ENCODE measurements at regions not wholly inside any gene's neighbourhood (a gene's known extent, or its start where the extent isn't known, plus 50 kb on each side); places are given as distances from the start of the nearest gene placed in this dataset.
"Not testable (repeated sequence)": the region's sequence is repeated elsewhere in the genome, so short reads cannot be mapped to it uniquely, and the experiment has no call there.

DNA sequence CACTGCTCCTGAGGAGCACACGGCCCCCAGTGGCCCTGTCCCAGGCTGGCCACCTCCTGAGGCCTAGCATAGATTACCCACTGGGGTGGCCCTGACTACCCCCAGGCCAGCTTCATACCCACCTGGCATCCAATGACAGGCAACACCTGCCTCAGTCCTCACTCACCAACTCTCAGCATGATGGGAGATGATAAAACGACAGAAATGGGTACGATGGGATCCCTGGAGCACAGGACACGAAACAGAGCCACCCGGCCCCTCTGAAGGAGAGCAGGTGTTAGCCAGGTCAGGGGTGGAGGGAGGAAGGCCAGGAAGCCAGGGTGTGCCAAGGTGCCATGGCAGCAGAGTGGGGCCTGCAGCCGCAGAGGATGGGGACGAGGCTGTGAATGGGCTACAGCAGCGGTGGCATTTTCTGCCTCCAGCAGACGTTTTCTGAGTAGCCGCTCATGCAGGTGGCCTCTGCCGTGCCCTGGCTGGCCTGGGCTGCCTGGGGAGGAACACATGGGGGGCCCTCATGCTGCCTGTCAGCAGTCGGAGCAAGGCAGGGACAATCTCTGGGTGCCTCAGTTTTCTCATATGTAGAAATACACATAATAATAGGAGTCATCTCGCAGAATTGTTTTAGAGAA, 50.2 kb upstream of the FGF3 start:
- DNase-seq, result no peak
- Histone ChIP-seq H3K27me3 (ENCODE audit: control insufficient read depth, insufficient read depth, low read length) (peaks cover 22% of the 10 kb centered on the region), H3K27ac (ENCODE audit: low read length) (no peak overlapping the region), H3K4me3 (ENCODE audit: low read length) (no peak overlapping the region), H3K4me1 (ENCODE audit: control insufficient read depth, insufficient read depth, low read length) (no peaks in the 10 kb centered on the region), H3K9me3 (ENCODE audit: control insufficient read depth, low read depth, low read length) (no peaks in the 10 kb centered on the region), H3K36me3 (ENCODE audit: control insufficient read depth, insufficient read depth, low read length) (no peaks in the 10 kb centered on the region)
- no CpG with 5 or more reads among the region's 13 CpGs for WGBS (ENCODE audit: insufficient coverage, low lambda C conversion rate)

DNA sequence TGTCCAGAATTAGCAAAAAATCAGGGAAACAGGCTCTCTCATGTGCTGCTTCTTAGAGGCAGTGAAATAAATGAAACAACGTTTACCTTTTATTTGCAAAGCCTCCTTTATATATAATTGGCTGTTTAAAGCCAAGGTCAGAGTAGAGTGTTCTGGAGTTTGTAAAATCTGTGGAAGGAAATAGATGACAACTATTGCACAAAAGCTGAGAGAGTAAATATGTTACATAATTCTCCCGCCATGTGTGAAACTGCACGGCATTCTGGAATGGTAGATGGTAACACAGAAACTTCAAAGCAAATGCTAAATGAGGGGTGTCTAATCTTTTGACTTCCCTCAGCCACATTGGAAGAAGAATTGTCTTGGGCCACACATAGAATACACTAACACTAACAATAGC, 51.5 kb upstream of the FGF3 start:
- peaks cover 31% of the 10 kb centered on the region for H3K27me3 ChIP-seq (ENCODE audit: control insufficient read depth, insufficient read depth, low read length)
- no peak overlapping the region for H3K27ac ChIP-seq (ENCODE audit: low read length)
- H3K4me1 ChIP-seq (ENCODE audit: control insufficient read depth, insufficient read depth, low read length), result no peaks in the 10 kb centered on the region
- no peaks in the 10 kb centered on the region for H3K36me3 ChIP-seq (ENCODE audit: control insufficient read depth, insufficient read depth, low read length)
- no peak for DNase-seq
- no peaks in the 10 kb centered on the region for H3K9me3 ChIP-seq (ENCODE audit: control insufficient read depth, low read depth, low read length)
- no peak overlapping the region for H3K4me3 ChIP-seq (ENCODE audit: low read length)
- no CpG with 5 or more reads among the region's 3 CpGs for WGBS (ENCODE audit: insufficient coverage, low lambda C conversion rate)

DNA sequence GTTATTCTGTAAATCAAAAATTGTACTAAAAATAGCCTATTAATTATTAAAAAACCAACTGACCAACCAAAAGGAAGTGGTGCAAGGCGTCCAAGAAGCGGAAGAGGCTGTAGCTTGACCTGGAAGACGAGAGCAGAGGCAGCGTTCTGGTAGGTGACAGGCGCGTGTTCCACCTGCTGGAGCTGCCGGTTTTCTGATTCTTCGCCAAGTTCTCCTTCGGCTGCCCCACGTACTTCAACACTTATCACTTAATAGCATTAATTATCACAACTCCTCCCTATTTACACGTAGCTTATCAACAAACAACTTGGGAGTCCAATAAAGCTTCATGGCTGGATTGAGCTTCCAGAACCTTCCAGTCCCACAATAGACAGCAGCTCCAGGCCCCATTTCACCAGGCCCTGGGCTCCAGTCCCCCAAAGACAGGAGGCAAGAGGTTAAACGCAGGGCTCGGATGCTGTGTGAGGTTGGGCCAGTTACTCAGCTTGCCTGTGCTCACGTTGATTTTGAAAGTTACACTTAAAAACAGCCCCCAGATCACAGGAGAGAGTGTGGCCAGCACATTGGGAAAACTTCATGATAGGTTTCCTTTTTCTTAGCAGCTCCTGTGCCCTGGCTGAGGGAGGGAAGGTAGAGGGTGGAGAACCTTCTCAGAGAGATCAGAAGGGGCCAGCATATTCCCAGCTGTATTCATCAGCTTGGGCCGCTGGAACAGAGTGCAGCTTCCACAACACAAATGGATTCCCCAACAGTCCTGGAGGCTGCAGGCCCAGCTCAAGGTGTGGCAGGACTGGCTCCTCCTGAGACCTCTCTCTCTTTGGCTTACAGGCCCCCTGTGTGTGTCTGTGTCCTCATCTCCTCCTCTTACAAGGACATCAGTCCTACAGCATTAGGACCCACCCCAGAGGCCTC, 54.2 kb upstream of the FGF3 start:
- Histone ChIP-seq H3K4me1 (ENCODE audit: control insufficient read depth, insufficient read depth, low read length) (no peaks in the 10 kb centered on the region), H3K27me3 (ENCODE audit: control insufficient read depth, insufficient read depth, low read length) (peaks cover 19% of the 10 kb centered on the region), H3K36me3 (ENCODE audit: control insufficient read depth, insufficient read depth, low read length) (no peaks in the 10 kb centered on the region), H3K4me3 (ENCODE audit: low read length) (no peak overlapping the region), H3K9me3 (ENCODE audit: control insufficient read depth, low read depth, low read length) (no peaks in the 10 kb centered on the region), H3K27ac (ENCODE audit: low read length) (no peak overlapping the region)
- no CpG with 5 or more reads among the region's 15 CpGs for WGBS (ENCODE audit: insufficient coverage, low lambda C conversion rate)
- no peak for DNase-seq

DNA sequence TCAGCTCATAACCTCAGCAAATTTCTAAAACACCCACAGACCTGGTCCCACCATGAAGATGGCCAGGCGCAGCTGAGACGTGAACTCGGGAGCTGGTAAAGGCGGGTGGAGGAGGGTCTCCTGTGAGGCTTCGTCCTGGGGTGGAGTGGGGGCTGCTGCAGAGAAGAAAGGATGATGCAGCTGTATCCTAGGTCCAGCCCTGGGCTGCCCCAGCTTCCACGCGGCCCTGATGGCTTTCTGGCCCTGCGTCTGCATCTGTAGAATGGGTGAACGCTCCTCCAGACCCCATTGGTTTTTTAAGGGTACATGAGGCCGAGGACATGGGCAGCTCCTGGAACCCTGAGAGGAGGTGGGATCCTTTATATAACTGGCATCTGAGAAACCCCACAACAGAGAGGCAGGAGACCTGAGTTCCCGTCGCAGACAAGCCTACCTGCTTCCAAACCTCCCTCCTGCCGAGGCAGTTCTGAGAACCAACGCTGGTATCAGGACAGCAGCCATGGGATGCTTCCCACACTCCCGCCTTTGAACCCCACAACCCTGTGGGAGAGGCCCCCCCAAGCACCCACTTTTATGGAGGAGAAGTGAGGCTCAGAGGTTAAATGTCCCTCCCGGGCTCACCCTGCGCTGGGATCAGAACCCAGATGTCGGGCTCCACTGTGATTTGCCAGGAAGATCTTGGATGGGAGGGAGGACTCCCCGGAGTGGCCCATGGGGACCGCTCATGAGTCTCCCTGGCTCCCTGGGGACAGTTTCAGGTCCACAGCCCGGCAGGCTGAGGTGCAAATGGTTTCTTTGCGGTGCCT, 55.2 kb upstream of the FGF3 start:
- DNase-seq, result no peak
- no peaks in the 10 kb centered on the region for H3K4me1 ChIP-seq (ENCODE audit: control insufficient read depth, insufficient read depth, low read length)
- H3K36me3 ChIP-seq (ENCODE audit: control insufficient read depth, insufficient read depth, low read length), result no peaks in the 10 kb centered on the region
- H3K27ac ChIP-seq (ENCODE audit: low read length), result no peak overlapping the region
- WGBS (ENCODE audit: insufficient coverage, low lambda C conversion rate), result no CpG with 5 or more reads among the region's 22 CpGs
- H3K9me3 ChIP-seq (ENCODE audit: control insufficient read depth, low read depth, low read length), result no peaks in the 10 kb centered on the region
- H3K4me3 ChIP-seq (ENCODE audit: low read length), result no peak overlapping the region
- H3K27me3 ChIP-seq (ENCODE audit: control insufficient read depth, insufficient read depth, low read length), result peaks cover 13% of the 10 kb centered on the region

DNA sequence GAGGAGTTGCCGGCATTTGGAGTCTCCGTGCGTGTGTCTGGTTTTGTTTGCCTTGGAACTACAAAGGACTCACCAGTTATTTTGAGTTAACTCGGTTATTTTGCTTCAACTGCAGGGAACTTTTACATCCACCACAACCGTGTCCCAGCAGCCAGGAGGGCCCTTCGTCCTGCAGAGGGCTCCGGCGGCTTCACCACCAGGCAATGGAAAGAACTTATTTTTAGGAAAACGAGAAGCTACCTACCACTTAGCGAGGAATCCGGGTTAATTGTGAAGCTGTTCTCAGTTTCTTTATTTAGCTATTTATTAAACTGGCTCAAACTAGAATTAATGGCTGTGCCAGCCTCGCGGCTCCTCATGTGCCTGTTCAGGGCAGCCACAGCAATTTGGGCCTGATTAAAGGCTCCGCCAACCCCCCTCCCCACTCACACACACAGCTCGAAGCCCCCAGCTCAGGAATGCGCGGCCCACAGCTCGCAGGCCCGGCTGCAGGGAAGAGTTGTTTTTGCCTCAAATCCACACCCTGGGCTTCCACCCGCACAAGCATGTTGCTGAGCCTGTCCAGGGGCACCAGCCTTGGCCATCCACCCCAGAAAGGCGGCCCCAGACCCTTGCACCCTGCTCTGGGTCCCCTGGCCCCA, 55.9 kb upstream of the FGF3 start:
- no peak for DNase-seq
- peaks cover 13% of the 10 kb centered on the region for H3K27me3 ChIP-seq (ENCODE audit: control insufficient read depth, insufficient read depth, low read length)
- no peaks in the 10 kb centered on the region for H3K36me3 ChIP-seq (ENCODE audit: control insufficient read depth, insufficient read depth, low read length)
- WGBS (ENCODE audit: insufficient coverage, low lambda C conversion rate), result no CpG with 5 or more reads among the region's 21 CpGs
- no peak overlapping the region for H3K27ac ChIP-seq (ENCODE audit: low read length)
- H3K9me3 ChIP-seq (ENCODE audit: control insufficient read depth, low read depth, low read length), result no peaks in the 10 kb centered on the region
- no peak overlapping the region for H3K4me3 ChIP-seq (ENCODE audit: low read length)
- H3K4me1 ChIP-seq (ENCODE audit: control insufficient read depth, insufficient read depth, low read length), result no peaks in the 10 kb centered on the region

DNA sequence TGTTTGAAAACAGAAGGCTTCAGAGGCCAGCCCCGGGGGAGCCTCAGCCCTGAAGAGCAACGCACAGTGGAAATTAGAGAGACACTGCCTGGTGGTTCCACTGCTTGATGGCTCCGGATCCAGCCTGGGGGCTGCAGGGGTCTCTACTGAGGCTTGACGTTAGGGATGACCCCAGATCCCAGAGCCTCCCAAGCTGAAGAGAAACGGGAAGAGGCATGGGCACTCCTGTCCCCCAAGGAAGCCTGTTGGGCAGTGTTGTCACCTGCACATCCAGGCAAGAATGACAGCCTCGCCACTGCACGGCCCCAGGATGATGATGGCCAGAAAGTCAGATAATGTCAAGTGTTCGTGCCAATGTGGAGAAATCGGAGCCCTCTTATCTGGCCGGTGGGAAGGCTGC, 56.8 kb upstream of the FGF3 start:
- H3K27me3 ChIP-seq (ENCODE audit: control insufficient read depth, insufficient read depth, low read length), result peaks cover 13% of the 10 kb centered on the region
- H3K4me3 ChIP-seq (ENCODE audit: low read length), result no peak overlapping the region
- no peaks in the 10 kb centered on the region for H3K36me3 ChIP-seq (ENCODE audit: control insufficient read depth, insufficient read depth, low read length)
- no peak overlapping the region for H3K27ac ChIP-seq (ENCODE audit: low read length)
- 83% methylated on average over 1 of the region's 10 CpGs for WGBS (ENCODE audit: insufficient coverage, low lambda C conversion rate)
- no peaks in the 10 kb centered on the region for H3K9me3 ChIP-seq (ENCODE audit: control insufficient read depth, low read depth, low read length)
- no peaks in the 10 kb centered on the region for H3K4me1 ChIP-seq (ENCODE audit: control insufficient read depth, insufficient read depth, low read length)
- no peak for DNase-seq

DNA sequence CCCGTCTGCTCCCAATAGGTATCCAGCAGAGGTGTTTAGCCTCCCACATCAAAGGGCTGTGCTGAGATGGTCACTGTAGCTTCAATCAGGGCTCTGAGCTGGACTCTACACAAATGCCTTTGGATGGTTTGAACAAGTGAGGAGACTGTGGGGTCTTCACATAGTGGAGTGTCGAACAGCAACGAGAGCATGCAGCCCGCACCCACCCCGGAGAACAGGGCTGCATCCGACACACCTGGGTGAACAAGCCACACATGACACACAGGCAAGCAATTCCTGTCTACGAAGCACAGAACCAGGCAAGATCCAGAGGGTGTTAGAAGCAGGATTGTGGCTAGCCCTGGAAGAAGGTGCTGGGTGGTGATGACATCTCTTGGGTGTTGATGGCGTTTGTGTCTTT, 58.0 kb upstream of the FGF3 start:
- WGBS (ENCODE audit: insufficient coverage, low lambda C conversion rate), result no CpG with 5 or more reads among the region's 8 CpGs
- Histone ChIP-seq H3K4me1 (ENCODE audit: control insufficient read depth, insufficient read depth, low read length) (no peaks in the 10 kb centered on the region), H3K9me3 (ENCODE audit: control insufficient read depth, low read depth, low read length) (no peaks in the 10 kb centered on the region), H3K4me3 (ENCODE audit: low read length) (no peak overlapping the region), H3K36me3 (ENCODE audit: control insufficient read depth, insufficient read depth, low read length) (no peaks in the 10 kb centered on the region), H3K27ac (ENCODE audit: low read length) (no peak overlapping the region), H3K27me3 (ENCODE audit: control insufficient read depth, insufficient read depth, low read length) (peaks cover 13% of the 10 kb centered on the region)
- no peak for DNase-seq

DNA sequence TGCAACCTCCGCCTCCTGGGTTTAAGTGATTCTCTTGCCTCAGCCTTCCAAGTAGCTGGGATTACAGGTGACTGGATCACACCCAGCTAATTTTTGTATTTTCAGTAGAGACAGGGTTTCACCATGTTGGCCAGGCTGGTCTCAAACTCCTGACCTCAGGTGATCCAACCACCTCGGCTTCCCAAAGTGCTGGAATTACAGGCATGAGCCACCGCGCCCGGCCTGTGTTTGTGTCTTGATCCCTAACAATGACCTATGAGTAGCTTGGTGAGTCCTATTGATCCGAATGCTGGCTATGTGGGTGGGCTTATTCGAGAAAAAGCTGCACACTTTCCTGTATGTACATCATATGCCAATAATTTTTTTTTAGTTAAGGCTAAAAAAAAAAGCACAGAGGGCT, 58.5 kb upstream of the FGF3 start:
- DNase-seq; H3K4me3 ChIP-seq (ENCODE audit: low read length); H3K4me1 ChIP-seq (ENCODE audit: control insufficient read depth, insufficient read depth, low read length); H3K36me3 ChIP-seq (ENCODE audit: control insufficient read depth, insufficient read depth, low read length); H3K27ac ChIP-seq (ENCODE audit: low read length); H3K9me3 ChIP-seq (ENCODE audit: control insufficient read depth, low read depth, low read length): not testable (repeated sequence)
- H3K27me3 ChIP-seq (ENCODE audit: control insufficient read depth, insufficient read depth, low read length), result peaks cover 13% of the 10 kb centered on the region
- WGBS (ENCODE audit: insufficient coverage, low lambda C conversion rate), result 100% methylated on average over 1 of the region's 7 CpGs

DNA sequence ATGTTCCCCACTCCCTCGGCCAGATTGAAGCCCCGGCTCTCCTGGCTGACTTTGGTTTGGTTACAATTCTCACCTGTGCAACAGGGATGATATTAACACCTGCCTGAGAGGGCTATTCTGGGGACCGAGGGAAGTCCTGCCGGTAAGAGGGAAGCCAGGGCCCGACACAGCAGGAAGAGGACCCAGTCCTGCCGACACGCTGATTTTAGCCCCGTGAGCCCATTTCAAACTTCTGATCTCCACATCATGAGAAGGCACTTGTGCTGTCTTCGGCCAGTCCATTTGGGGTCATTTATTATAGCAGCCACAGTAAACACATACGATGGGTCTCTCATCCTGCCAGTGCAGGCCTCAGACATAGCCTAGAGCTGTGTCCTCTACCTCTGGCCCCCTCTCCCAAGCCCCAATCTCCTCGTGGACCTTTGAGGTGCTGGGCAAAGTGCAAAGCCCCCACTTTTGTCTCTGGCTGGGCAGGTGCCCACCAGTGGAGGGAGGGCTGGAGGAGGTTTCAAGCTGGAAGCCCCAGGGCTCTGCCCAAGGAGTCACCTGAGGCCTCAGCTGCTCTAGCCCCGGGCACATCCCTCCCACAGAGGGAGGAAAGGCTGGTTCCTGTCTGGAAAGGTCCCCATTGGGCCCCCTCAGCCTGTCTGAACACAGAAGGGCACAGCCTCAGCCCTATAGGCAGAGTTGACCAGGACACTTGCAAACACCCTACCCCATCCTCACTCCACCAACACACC, 59.1 kb upstream of the FGF3 start:
- Histone ChIP-seq H3K4me1 (ENCODE audit: control insufficient read depth, insufficient read depth, low read length) (no peaks in the 10 kb centered on the region), H3K36me3 (ENCODE audit: control insufficient read depth, insufficient read depth, low read length) (no peaks in the 10 kb centered on the region), H3K27ac (ENCODE audit: low read length) (no peak overlapping the region), H3K4me3 (ENCODE audit: low read length) (no peak overlapping the region), H3K9me3 (ENCODE audit: control insufficient read depth, low read depth, low read length) (no peaks in the 10 kb centered on the region), H3K27me3 (ENCODE audit: control insufficient read depth, insufficient read depth, low read length) (peaks cover 13% of the 10 kb centered on the region)
- no peak for DNase-seq
- WGBS (ENCODE audit: insufficient coverage, low lambda C conversion rate), result no CpG with 5 or more reads among the region's 12 CpGs

Measured in large intestine (tissue), 3 donors.